ENCODE measurements at regions not wholly inside any gene's neighbourhood (a gene's known extent, or its start where the extent isn't known, plus 50 kb on each side); places are given as distances from the start of the nearest gene placed in this dataset.

DNA sequence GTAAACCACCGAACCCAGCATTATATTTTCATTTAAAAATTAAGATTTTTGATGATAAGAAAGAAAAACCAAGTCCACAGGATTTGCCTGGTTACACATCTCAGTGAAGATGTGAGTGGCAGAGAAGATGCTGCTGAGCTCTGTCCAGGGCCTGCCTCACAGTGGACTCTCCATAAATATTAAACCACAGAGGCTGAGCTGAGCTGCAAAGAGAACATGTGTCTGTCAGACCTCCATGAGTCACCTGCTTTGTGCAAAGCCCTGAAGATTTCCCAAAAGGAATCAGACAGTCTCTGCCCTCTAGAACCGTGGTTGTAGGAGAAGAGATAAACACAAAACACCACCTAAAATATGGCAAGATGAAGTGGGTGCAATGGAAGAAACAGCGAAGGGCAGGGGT lies 127.2 kb upstream of the TSC22D1 start:
- H3K27ac ChIP-seq, result no peak overlapping the region
- no peak for TF ChIP-seq ZFX (IDR thresholded peaks at IDR 0.05)
- TF ChIP-seq, protein P1, sequence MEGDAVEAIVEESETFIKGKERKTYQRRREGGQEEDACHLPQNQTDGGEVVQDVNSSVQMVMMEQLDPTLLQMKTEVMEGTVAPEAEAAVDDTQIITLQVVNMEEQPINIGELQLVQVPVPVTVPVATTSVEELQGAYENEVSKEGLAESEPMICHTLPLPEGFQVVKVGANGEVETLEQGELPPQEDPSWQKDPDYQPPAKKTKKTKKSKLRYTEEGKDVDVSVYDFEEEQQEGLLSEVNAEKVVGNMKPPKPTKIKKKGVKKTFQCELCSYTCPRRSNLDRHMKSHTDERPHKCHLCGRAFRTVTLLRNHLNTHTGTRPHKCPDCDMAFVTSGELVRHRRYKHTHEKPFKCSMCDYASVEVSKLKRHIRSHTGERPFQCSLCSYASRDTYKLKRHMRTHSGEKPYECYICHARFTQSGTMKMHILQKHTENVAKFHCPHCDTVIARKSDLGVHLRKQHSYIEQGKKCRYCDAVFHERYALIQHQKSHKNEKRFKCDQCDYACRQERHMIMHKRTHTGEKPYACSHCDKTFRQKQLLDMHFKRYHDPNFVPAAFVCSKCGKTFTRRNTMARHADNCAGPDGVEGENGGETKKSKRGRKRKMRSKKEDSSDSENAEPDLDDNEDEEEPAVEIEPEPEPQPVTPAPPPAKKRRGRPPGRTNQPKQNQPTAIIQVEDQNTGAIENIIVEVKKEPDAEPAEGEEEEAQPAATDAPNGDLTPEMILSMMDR (conservative IDR thresholded peaks at IDR 0.05), result no peak

DNA sequence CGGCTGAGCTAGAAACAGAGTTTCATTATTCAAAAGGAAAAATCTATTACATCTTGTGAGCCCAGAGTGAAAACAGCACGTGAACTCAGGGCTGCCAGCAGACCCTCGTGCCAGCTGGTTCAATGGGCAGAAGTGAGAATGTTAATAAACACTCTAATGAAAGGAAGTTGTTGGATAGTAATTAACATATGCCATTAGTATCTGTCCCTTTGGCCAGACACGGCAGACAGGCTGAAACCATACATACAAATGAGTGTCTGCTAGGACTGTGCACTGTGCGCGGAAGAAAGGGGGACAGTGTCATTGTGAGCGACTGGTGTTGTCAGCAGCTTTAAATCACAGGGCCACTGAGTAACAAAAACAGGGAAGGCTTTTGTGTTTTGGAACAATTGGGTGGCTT lies 121.9 kb upstream of the TSC22D1 start:
- TF ChIP-seq, protein P1 (conservative IDR thresholded peaks at IDR 0.05), result no peak
- TF ChIP-seq ZFX (IDR thresholded peaks at IDR 0.05), result no peak
- H3K27ac ChIP-seq, result no peak overlapping the region

DNA sequence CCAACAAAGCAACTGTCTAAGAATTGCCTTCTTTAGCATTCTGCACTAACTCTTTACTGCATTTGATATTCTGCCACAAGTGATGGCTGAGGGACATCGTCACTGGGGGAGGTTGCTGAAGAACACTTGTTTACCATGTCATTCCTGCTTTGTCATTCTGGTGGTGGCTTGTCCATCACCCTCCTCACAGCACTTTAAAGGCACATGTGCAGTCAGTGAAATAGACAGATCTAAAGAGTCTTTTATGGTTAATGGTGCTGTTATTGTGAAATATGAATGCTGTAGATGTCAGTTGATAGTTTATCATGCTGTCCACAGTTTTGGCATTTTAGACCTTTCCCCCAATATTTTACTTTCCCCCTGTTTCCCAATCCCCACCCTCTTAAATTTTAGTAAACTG lies 120.9 kb upstream of the TSC22D1 start:
- H3K27ac ChIP-seq, result no peak overlapping the region
- no peak for TF ChIP-seq ZFX (IDR thresholded peaks at IDR 0.05)
- TF ChIP-seq, protein P1 (conservative IDR thresholded peaks at IDR 0.05), result no peak

DNA sequence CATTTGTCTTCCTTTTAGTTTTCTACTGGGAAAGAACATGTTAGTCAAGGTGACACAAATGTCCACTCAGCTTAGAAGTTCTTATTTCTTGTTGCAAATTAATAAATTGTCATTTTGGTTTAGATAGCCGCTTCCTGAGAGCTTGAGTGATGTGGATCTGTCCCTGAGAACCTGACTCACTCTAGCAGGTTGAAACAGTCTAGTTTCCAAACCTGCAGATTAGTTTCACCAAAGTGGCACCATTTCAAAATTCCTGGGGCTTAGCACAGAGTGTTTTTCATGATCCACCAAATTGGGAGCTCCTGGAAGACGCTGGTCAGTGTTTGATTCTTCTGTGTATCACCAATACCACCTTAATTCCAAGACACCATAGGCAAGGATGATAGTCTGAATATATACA lies 119.4 kb upstream of the TSC22D1 start:
- TF ChIP-seq, protein P1 (conservative IDR thresholded peaks at IDR 0.05), result no peak
- TF ChIP-seq ZFX (IDR thresholded peaks at IDR 0.05), result no peak
- no peak overlapping the region for H3K27ac ChIP-seq

DNA sequence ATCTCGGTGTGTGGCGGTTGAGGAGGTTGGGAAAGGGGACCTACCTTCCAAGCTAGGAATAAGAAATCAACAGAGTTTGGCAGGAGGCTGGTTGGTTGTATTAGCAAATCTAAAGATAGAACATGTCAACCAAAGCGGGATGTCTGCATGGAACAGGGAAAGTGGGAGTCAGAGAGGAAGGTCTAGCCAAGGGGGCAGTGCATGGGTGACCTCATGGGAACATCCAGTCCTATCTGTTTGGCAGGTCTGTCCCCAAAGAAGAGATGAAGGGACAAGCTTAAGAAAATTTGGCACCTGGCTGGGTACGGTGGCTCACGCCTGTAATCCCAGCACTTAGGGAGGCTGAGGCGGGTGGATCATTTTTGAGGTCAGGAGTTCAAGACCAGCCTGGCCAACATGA lies 118.7 kb upstream of the TSC22D1 start:
- TF ChIP-seq, protein P1 (conservative IDR thresholded peaks at IDR 0.05), result no peak
- no peak for TF ChIP-seq ZFX (IDR thresholded peaks at IDR 0.05)

DNA sequence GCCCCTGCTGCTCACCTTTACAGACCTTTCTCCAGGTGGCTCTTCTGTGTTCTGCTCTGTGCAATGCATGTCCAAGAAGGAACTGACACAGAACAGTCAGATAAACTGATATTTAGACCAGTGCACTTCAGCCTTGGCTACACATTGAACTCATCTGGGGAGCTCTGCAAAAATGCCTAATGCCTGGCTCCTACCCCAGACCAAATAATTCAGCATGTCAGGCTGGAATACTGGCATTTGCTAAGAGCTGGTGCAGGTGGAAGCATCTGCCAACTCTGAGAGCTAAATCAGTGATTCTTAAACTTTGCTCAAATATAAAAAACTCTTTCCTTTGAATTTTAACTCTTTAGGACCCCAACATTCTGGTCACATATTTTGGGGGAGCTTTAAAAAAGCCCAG lies 118.2 kb upstream of the TSC22D1 start:
- no peak overlapping the region for H3K27ac ChIP-seq
- no peak for TF ChIP-seq ZFX (IDR thresholded peaks at IDR 0.05)
- TF ChIP-seq, protein P1 (conservative IDR thresholded peaks at IDR 0.05), result no peak

More for the DNA sequence above, 118.7 kb upstream of the TSC22D1 start:
- H3K27ac ChIP-seq, result no peak overlapping the region

DNA sequence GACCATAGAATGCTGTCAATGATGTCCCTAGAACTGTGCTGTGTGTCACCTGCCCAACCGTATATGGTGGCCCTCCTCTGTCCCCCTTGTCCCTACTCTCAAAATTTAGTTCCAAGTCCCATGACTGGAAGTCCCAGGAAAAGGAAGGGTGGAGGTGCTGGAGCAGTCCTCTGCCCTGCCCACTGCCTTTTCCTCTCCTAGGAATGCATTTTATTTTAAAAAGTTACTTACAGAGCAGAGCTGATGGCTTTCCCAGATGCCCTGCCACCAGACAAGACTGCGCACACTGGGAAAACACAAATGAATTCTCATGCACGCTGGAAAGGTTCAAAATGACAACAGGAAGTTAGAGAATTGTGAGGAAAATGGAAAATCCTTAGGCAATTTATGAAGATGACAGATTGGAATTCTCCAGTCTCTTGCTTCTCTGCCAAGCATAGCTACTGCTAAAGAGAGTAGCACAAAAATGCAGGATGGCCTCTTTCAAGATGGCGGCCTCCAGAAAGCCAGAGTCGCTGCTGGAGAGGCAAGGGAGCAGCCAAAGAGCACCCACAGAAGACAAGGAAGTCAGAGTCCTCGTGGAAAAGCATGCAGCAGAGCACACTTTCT lies 117.1 kb upstream of the TSC22D1 start:
- TF ChIP-seq, protein P1 (conservative IDR thresholded peaks at IDR 0.05), result no peak
- no peak for TF ChIP-seq ZFX (IDR thresholded peaks at IDR 0.05)
- no peak overlapping the region for H3K27ac ChIP-seq
